ENCODE measurements at regions not wholly inside any gene's neighbourhood (a gene's known extent, or its start where the extent isn't known, plus 50 kb on each side); places are given as distances from the start of the nearest gene placed in this dataset.

GRCh38 chr12:125677829-125678228 lies 612.6 kb downstream of the AACS start:
- Histone ChIP-seq H3F3A (ENCODE audit: insufficient read depth, low read depth) (no peaks in the 10 kb centered on the region), H3K4me2 (no peak overlapping the region), H3K9me2 (ENCODE audit: insufficient read depth) (no peaks in the 10 kb centered on the region), H3K4me3 (no peak overlapping the region), H3K27me3 (ENCODE audit: insufficient read depth, low read depth) (0 out of 2 replicates have a peak, but pooled peaks cover 3% of the 10 kb centered on the region), H3K9me3 (ENCODE audit: insufficient read depth, low read depth) (no peaks in the 10 kb centered on the region), H2AFZ (no peak overlapping the region), H4K20me1 (ENCODE audit: insufficient read depth) (no peaks in the 10 kb centered on the region), H3K79me2 (ENCODE audit: low read depth) (no peaks in the 10 kb centered on the region), H3K27ac (no peak overlapping the region), H3K4me1 (replicated peaks; ENCODE audit: insufficient read depth) (no peaks in the 10 kb centered on the region), H3K36me3 (ENCODE audit: low read depth) (no peaks in the 10 kb centered on the region)
- no TSS peak for BruUV-seq (replicated peaks)
- ChIA-PET CTCF (no interaction called here), POLR2A (ENCODE audit: unreplicated experiment) (no interaction called here)
- no peak for DNase-seq
- no peak for TF ChIP-seq EZH2 (IDR thresholded peaks at IDR 0.05; ENCODE audit: low read depth)
- TF ChIP-seq, protein P1, sequence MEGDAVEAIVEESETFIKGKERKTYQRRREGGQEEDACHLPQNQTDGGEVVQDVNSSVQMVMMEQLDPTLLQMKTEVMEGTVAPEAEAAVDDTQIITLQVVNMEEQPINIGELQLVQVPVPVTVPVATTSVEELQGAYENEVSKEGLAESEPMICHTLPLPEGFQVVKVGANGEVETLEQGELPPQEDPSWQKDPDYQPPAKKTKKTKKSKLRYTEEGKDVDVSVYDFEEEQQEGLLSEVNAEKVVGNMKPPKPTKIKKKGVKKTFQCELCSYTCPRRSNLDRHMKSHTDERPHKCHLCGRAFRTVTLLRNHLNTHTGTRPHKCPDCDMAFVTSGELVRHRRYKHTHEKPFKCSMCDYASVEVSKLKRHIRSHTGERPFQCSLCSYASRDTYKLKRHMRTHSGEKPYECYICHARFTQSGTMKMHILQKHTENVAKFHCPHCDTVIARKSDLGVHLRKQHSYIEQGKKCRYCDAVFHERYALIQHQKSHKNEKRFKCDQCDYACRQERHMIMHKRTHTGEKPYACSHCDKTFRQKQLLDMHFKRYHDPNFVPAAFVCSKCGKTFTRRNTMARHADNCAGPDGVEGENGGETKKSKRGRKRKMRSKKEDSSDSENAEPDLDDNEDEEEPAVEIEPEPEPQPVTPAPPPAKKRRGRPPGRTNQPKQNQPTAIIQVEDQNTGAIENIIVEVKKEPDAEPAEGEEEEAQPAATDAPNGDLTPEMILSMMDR (conservative IDR thresholded peaks at IDR 0.05), result no peak
- intact Hi-C loops (cut with micrococcal nuclease; ENCODE audit: unreplicated experiment), result no loop called here

GRCh38 chr12:125678589-125678993 lies 613.4 kb downstream of the AACS start:
- Histone ChIP-seq H3K27ac (no peak overlapping the region), H3K4me2 (no peak overlapping the region), H3K36me3 (ENCODE audit: low read depth) (no peaks in the 10 kb centered on the region), H3K9me2 (ENCODE audit: insufficient read depth) (no peaks in the 10 kb centered on the region), H4K20me1 (ENCODE audit: insufficient read depth) (no peaks in the 10 kb centered on the region), H3K9me3 (ENCODE audit: insufficient read depth, low read depth) (no peaks in the 10 kb centered on the region), H3K4me3 (no peak overlapping the region), H3F3A (ENCODE audit: insufficient read depth, low read depth) (no peaks in the 10 kb centered on the region), H3K27me3 (ENCODE audit: insufficient read depth, low read depth) (0 out of 2 replicates have a peak, but pooled peaks cover 3% of the 10 kb centered on the region), H3K79me2 (ENCODE audit: low read depth) (no peaks in the 10 kb centered on the region), H2AFZ (no peak overlapping the region), H3K4me1 (replicated peaks; ENCODE audit: insufficient read depth) (no peaks in the 10 kb centered on the region)
- POLR2A ChIA-PET (ENCODE audit: unreplicated experiment), result no interaction called here
- BruUV-seq (replicated peaks), result no TSS peak
- DNase-seq, result no peak
- intact Hi-C loops (cut with micrococcal nuclease; ENCODE audit: unreplicated experiment), result no loop called here
- CTCF ChIA-PET, result no interaction called here
- TF ChIP-seq, protein P1 (conservative IDR thresholded peaks at IDR 0.05), result no peak
- no peak for TF ChIP-seq EZH2 (IDR thresholded peaks at IDR 0.05; ENCODE audit: low read depth)

GRCh38 chr12:125683748-125684381 lies 618.6 kb downstream of the AACS start:
- H3K27ac ChIP-seq, result no peak overlapping the region
- H3K79me2 ChIP-seq (ENCODE audit: low read depth), result no peaks in the 10 kb centered on the region
- no peaks in the 10 kb centered on the region for H3K4me1 ChIP-seq (replicated peaks; ENCODE audit: insufficient read depth)
- no peaks in the 10 kb centered on the region for H3K9me2 ChIP-seq (ENCODE audit: insufficient read depth)
- H3F3A ChIP-seq (ENCODE audit: insufficient read depth, low read depth), result no peaks in the 10 kb centered on the region
- peaks cover 7% of the 10 kb centered on the region; the same call in 1 of the 2 replicates for H3K27me3 ChIP-seq (ENCODE audit: insufficient read depth, low read depth)
- no peaks in the 10 kb centered on the region for H3K9me3 ChIP-seq (ENCODE audit: insufficient read depth, low read depth)
- POLR2A ChIA-PET (ENCODE audit: unreplicated experiment), result no interaction called here
- TF ChIP-seq, protein P1 (conservative IDR thresholded peaks at IDR 0.05), result no peak
- TF ChIP-seq EZH2 (IDR thresholded peaks at IDR 0.05; ENCODE audit: low read depth), result no peak
- DNase-seq, result no peak
- BruUV-seq (replicated peaks), result no TSS peak
- CTCF ChIA-PET, result no interaction called here
- H3K4me3 ChIP-seq, result no peak overlapping the region
- H3K4me2 ChIP-seq, result no peak overlapping the region
- H4K20me1 ChIP-seq (ENCODE audit: insufficient read depth), result no peaks in the 10 kb centered on the region
- H3K36me3 ChIP-seq (ENCODE audit: low read depth), result no peaks in the 10 kb centered on the region
- H2AFZ ChIP-seq, result no peak overlapping the region
- intact Hi-C loops (cut with micrococcal nuclease; ENCODE audit: unreplicated experiment), result no loop called here
